Stimulated activated CD8-positive, alpha-beta memory T cell treated with anti-CD3 and anti-CD28 coated beads, Interleukin-15, amount 100 ng/mL, for 4 hours (primary cell): ENCODE measurements at regions not wholly inside any gene's neighbourhood (a gene's known extent, or its start where the extent isn't known, plus 50 kb on each side); places are given as distances from the start of the nearest gene placed in this dataset.
"Not testable (repeated sequence)": the region's sequence is repeated elsewhere in the genome, so short reads cannot be mapped to it uniquely, and the experiment has no call there.

Experiments
- DNase-seq, 2 donors: peaks; one replicate each; pipeline ENCODE4 v3.0.0-alpha.2; 2020; ENCODE audit warnings: low read depth in 2 of 2

- not testable (repeated sequence) for DNase-seq
These were observed 290.0 kb upstream of the HNRNPA3 start for GRCh38 chr2:176922545-176922944.

GRCh38 chr2:176923205-176923604 is 289.4 kb upstream of the HNRNPA3 start:
- no peak for DNase-seq

GRCh38 chr2:176924909-176925534 is 287.6 kb upstream of the HNRNPA3 start:
- DNase-seq = no peak

- DNase-seq = no peak
These were observed 286.1 kb upstream of the HNRNPA3 start for GRCh38 chr2:176926453-176926852.

GRCh38 chr2:176929387-176929786 is 283.2 kb upstream of the HNRNPA3 start:
- not testable (repeated sequence) for DNase-seq

- no peak for DNase-seq
These were observed 280.7 kb upstream of the HNRNPA3 start for GRCh38 chr2:176931588-176932563.

GRCh38 chr2:176934131-176934530 is 278.5 kb upstream of the HNRNPA3 start:
- no peak for DNase-seq

GRCh38 chr2:176934869-176935415 is 277.7 kb upstream of the HNRNPA3 start:
- no peak for DNase-seq

- DNase-seq = no peak
These were observed 277.0 kb upstream of the HNRNPA3 start for GRCh38 chr2:176935543-176936102.

- DNase-seq = no peak
These were observed 276.2 kb upstream of the HNRNPA3 start for GRCh38 chr2:176936410-176936809.

- no peak for DNase-seq
These were observed 267.6 kb upstream of the HNRNPA3 start for GRCh38 chr2:176944998-176945397.

- no peak for DNase-seq
These were observed 264.8 kb upstream of the HNRNPA3 start for GRCh38 chr2:176947754-176948153.

- DNase-seq = not testable (repeated sequence)
These were observed 261.4 kb upstream of the HNRNPA3 start for GRCh38 chr2:176951218-176951617.

GRCh38 chr2:176956791-176957190 is 255.8 kb upstream of the HNRNPA3 start:
- no peak for DNase-seq

- no peak for DNase-seq
These were observed 253.0 kb upstream of the HNRNPA3 start for GRCh38 chr2:176959614-176960013.

GRCh38 chr2:176960061-176960460 is 252.5 kb upstream of the HNRNPA3 start:
- no peak for DNase-seq

GRCh38 chr2:176960736-176961520 is 251.7 kb upstream of the HNRNPA3 start:
- no peak for DNase-seq

- DNase-seq = no peak
These were observed 250.6 kb upstream of the HNRNPA3 start for GRCh38 chr2:176961775-176962619.

GRCh38 chr2:176963568-176964287 is 248.9 kb upstream of the HNRNPA3 start:
- DNase-seq = no peak

- no peak for DNase-seq
These were observed 244.6 kb upstream of the HNRNPA3 start for GRCh38 chr2:176967911-176968450.
